Thoracic aorta (tissue), 2 donors: ENCODE measurements at regions not wholly inside any gene's neighbourhood (a gene's known extent, or its start where the extent isn't known, plus 50 kb on each side); places are given as distances from the start of the nearest gene placed in this dataset.

ENCODE experiments used
- ATAC-seq: fragments of 150-250 bp; one replicate; pipeline ENCODE4 v1.8.0; 2017; ENCODE audit warnings: low read depth; ENCODE audit not compliant: insufficient number of reproducible peaks, low FRiP score
- DNase-seq: peaks from one replicate; pipeline ENCODE4 v3.0.0-alpha.2; 2020; ENCODE audit warnings: low spot score
- H3K27ac ChIP-seq, 2 donors: fragments of 200-600 bp; sonication (generic); 1 replicate in 1 of 2; 2 replicates in 1 of 2; pipeline ENCODE4 v1.5.1; 2016; ENCODE audit warnings: mild to moderate bottlenecking in 2 of 2, moderate library complexity in 2 of 2
- H3K27me3 ChIP-seq: fragments of 200-600 bp; sonication (generic); replicated peaks from 2 replicates; pipeline ENCODE4 v1.6.0; 2016; ENCODE audit warnings: mild to moderate bottlenecking; ENCODE audit not compliant: insufficient read depth
- H3K36me3 ChIP-seq: fragments of 200-600 bp; sonication (generic); one replicate; pipeline ENCODE4 v1.5.1; 2016
- H3K4me1 ChIP-seq, 2 donors: fragments of 200-600 bp; sonication (generic); 1 replicate in 1 of 2; 2 replicates in 1 of 2; pipeline versions ENCODE4 v1.5.1 to v1.6.0; 2016; ENCODE audit warnings: low read depth in 2 of 2, mild to moderate bottlenecking in 1 of 2; ENCODE audit not compliant: control insufficient read depth in 1 of 2
- H3K4me3 ChIP-seq: fragments of 200-600 bp; sonication (generic); 2 replicates; pipeline ENCODE4 v1.5.1; 2016; ENCODE audit warnings: mild to moderate bottlenecking
- H3K9me3 ChIP-seq: fragments of 200-600 bp; sonication (generic); 2 replicates; pipeline ENCODE4 v1.5.1; 2016
- TF ChIP-seq, protein P1 (sequence below): fragments of 200-600 bp; sonication (generic); IDR thresholded peaks from one replicate; pipeline ENCODE4 v1.5.1; 2019; ENCODE audit warnings: antibody characterized with exemption

DNA sequence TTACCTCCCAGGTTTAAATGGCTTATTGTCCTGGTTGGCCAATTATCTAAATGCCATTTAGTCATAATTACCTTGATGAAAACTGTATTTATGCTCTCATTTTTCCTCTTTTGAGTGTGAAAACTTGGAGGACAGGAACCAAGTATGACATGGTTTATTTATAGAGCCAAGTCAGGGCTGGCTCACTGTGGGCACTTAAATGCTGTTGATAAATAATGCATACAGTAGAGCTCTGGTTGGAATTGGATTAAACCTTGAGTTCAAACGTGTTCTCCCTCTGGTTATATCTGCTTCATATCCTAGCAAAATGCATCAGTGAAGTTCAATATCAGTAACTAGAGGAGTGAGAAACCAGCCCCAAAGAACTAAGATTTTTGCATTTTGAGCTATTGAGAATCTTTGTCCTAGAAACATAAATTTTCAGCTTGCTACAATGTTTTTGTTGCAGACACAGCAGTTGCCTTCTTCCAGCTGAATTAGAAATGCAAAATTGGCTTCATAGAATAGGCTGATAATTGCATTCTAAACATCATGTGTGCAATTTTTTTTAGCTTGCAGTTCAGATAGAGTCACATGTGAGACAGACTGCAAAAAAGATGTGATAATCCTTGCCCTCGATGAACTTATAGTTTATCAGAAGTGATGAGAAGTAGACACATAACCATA lies 255.8 kb downstream of the BTBD3 start:
- Histone ChIP-seq H3K4me1 (no peaks in the 10 kb centered on the region), H3K36me3 (no peaks in the 10 kb centered on the region), H3K27me3 (no peaks in the 10 kb centered on the region), H3K9me3 (peaks cover 2% of the 10 kb centered on the region), H3K27ac (no peak overlapping the region), H3K4me3 (no peak overlapping the region)
- ATAC-seq: no peak
- DNase-seq: no peak
- TF ChIP-seq, protein P1, sequence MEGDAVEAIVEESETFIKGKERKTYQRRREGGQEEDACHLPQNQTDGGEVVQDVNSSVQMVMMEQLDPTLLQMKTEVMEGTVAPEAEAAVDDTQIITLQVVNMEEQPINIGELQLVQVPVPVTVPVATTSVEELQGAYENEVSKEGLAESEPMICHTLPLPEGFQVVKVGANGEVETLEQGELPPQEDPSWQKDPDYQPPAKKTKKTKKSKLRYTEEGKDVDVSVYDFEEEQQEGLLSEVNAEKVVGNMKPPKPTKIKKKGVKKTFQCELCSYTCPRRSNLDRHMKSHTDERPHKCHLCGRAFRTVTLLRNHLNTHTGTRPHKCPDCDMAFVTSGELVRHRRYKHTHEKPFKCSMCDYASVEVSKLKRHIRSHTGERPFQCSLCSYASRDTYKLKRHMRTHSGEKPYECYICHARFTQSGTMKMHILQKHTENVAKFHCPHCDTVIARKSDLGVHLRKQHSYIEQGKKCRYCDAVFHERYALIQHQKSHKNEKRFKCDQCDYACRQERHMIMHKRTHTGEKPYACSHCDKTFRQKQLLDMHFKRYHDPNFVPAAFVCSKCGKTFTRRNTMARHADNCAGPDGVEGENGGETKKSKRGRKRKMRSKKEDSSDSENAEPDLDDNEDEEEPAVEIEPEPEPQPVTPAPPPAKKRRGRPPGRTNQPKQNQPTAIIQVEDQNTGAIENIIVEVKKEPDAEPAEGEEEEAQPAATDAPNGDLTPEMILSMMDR: no peak

DNA sequence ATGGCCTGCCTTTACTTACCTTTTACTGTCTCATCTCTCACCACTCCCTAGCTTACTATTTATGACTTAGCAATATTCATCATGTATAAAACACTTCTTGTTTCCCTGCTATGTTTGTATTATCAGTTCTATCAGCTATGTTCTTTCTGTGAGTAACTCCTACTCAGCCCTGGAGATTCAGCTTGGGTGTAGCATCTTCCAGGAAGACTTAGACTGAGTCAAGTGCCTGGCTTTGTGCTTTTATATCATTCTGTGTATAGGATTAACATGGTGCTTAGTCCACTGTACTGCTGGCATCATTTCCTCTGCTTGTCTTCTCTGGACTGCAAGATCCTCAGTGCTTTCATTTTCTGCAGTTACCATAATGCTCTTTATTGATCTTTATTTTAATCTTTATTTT lies 257.8 kb downstream of the BTBD3 start:
- ATAC-seq (no peak), DNase-seq (no peak)
- Histone ChIP-seq H3K4me1 (no peaks in the 10 kb centered on the region), H3K27me3 (no peaks in the 10 kb centered on the region), H3K4me3 (no peak overlapping the region), H3K27ac (no peak overlapping the region), H3K9me3 (no peaks in the 10 kb centered on the region), H3K36me3 (no peaks in the 10 kb centered on the region)
- TF ChIP-seq, protein P1: no peak

DNA sequence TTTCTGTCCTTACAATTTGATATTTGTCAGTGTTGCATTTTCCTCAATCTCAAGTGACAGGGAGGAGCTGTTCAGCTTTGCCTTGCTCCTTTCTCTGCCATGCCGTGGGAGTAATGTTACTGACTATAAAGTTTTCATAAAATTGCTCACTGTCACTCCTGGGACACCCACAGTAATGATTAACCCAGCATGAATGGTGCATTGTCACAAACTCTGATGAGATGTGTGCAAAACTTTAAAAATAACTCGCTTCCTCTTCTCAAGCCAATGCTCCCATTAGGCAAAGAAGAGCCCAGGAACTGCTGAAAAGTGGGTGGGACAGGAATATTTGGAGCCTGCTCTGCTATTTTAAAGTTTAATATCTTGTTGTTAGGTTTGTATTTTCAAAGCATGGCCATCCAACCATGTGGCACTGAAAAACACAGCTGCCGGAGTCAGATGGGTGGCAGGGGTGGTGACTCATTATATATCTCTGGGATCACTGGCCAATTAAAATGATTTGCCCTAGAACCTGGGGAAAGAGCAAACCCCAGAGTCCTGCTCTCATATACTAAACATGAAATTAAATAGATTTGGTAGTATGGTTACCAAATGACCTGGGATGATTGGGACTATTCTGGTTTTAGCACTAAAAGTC lies 260.1 kb downstream of the BTBD3 start:
- no peak for DNase-seq
- H3K4me3 ChIP-seq: no peak overlapping the region
- H3K27ac ChIP-seq: no peak overlapping the region
- no peaks in the 10 kb centered on the region for H3K36me3 ChIP-seq
- ATAC-seq: no peak
- TF ChIP-seq, protein P1: no peak
- no peaks in the 10 kb centered on the region for H3K27me3 ChIP-seq
- H3K4me1 ChIP-seq: no peaks in the 10 kb centered on the region
- no peaks in the 10 kb centered on the region for H3K9me3 ChIP-seq

DNA sequence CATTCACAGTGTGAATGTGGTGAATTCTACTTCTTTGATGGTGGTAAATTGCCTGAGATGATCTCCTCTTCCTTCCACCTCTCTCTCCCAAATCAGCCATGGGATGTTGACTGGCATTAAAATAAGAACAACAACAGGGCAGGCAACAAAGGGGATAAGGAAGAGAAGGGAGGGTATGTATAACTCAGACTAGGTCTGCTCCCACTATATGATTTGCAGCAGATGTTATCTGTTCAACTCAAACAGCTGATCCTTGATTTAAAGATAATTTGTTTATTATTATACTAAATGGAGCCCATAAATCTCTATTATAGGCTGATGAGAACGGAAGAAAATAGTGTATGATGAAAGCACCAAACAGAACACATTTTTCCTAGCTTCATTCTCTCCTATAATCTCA lies 262.0 kb downstream of the BTBD3 start:
- Histone ChIP-seq H3K4me1 (no peaks in the 10 kb centered on the region), H3K27me3 (no peaks in the 10 kb centered on the region), H3K9me3 (no peaks in the 10 kb centered on the region), H3K4me3 (no peak overlapping the region), H3K27ac (no peak overlapping the region), H3K36me3 (no peaks in the 10 kb centered on the region)
- TF ChIP-seq, protein P1: no peak
- no peak for DNase-seq
- no peak for ATAC-seq

DNA sequence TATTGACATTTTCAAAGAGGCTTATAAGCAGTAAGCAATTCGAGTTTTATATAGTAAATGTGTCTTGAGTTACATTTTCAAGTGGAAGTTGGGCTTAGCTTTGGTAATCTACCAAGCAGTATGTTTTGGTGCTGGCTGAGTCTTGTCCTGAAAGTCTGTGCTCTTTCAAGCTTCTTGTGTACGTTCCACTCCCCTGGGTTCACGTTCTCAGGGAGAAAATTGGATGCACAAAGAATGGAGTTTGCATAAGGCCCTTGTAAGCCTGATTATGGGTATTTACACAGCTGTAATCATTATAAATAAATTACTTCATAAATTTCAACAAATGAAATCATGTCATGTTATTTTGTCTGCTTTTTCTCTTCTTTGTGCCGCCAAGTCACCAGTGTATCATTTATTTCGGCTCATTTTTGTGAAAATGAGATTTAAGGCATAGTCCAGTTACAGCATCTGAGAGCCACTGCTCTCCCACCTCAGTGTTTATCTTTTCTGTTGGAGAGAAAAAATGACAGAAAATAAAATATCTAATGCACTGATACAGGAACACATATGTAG lies 262.5 kb downstream of the BTBD3 start:
- Histone ChIP-seq H3K4me1 (no peaks in the 10 kb centered on the region), H3K9me3 (no peaks in the 10 kb centered on the region), H3K36me3 (no peaks in the 10 kb centered on the region), H3K4me3 (no peak overlapping the region), H3K27ac (no peak overlapping the region), H3K27me3 (no peaks in the 10 kb centered on the region)
- TF ChIP-seq, protein P1: no peak
- DNase-seq: no peak
- no peak for ATAC-seq
